ENCODE measurements at regions not wholly inside any gene's neighbourhood (a gene's known extent, or its start where the extent isn't known, plus 50 kb on each side); places are given as distances from the start of the nearest gene placed in this dataset.

DNA sequence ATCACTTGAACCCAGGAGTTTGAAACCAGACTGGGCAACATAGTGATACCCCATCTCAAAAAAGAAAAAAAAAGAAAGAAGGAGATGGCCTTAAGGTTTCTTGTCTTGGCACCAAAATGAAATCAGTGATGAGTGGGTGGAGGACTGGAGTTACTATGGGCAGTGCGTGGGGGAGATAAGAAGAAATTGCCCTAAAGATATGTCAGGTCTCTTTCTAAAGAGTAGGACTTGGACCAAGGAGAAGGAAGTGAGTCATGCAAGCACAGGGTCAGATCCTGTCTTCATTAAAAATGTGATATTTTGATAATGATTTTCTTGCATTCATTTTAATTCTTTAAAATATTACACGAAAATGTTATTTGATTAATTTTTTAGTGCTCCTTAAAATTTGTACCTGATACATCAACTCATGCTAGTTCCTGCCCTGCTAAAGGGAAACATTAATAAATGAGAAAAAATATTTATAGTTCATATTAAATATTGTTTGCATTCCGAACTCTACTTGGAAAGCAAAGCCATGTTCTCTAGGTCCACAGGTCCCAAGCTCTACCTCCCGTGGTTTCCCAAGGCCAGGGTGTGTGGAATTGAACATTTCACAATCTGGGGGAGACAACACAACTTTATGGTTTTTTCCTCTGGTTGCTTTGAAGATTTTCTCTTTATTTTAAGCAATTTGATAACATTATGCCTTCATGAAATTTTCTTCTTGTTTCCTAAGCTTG is 62.6 kb upstream of the CTLA4 start:
- FAIRE-seq: no peak
- DNase-seq (ENCODE audit: insufficient read length): no peak
- TF ChIP-seq POLR2AphosphoS5 (IDR thresholded peaks at IDR 0.05; ENCODE audit: low read depth, low read length) (no peak), POLR2A (IDR thresholded peaks at IDR 0.05; ENCODE audit: low read depth, low read length) (no peak), TAF1 (IDR thresholded peaks at IDR 0.05; ENCODE audit: borderline replicate concordance, low read depth, low read length) (no peak)

DNA sequence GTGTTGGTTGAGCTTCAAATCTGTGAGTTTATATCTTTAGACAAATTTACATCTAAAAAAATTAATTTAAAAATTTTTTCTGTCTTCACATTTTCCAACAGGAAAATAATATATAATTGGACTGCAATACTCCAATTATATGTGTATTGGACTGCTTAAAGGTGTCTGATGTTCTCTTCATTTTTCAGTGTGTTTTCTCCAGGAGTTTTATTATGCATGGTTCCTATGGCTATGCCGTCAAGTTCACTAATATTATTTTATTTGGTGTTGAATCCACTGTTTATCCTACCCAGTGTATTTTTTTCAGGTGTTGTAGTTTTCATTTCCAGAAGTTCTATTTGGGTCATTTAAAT is 62.1 kb upstream of the CTLA4 start:
- FAIRE-seq: no peak
- TF ChIP-seq POLR2A (IDR thresholded peaks at IDR 0.05; ENCODE audit: low read depth, low read length) (no peak), TAF1 (IDR thresholded peaks at IDR 0.05; ENCODE audit: borderline replicate concordance, low read depth, low read length) (no peak), POLR2AphosphoS5 (IDR thresholded peaks at IDR 0.05; ENCODE audit: low read depth, low read length) (no peak)
- DNase-seq (ENCODE audit: insufficient read length): no peak

DNA sequence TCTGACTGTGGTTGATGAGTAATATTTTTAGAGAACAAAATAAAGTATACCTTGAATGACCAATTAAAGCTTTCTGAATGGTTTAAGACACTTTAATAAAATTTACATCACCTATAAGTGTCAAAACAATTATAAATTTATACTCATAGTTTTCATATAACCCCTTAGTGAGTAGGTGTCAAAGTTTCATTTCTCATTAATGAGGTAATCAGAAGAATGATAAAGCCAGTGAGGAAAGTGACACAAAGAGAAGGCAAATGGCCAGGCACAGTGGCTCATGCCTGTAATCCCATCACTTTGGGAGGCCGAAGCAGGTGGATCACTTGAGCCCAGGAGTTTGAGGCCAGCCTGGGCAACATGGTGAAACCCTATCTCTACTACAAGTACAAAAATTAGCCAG is 60.8 kb upstream of the CTLA4 start:
- no peak for TF ChIP-seq POLR2AphosphoS5 (IDR thresholded peaks at IDR 0.05; ENCODE audit: low read depth, low read length)
- FAIRE-seq: no peak
- no peak for DNase-seq (ENCODE audit: insufficient read length)

DNA sequence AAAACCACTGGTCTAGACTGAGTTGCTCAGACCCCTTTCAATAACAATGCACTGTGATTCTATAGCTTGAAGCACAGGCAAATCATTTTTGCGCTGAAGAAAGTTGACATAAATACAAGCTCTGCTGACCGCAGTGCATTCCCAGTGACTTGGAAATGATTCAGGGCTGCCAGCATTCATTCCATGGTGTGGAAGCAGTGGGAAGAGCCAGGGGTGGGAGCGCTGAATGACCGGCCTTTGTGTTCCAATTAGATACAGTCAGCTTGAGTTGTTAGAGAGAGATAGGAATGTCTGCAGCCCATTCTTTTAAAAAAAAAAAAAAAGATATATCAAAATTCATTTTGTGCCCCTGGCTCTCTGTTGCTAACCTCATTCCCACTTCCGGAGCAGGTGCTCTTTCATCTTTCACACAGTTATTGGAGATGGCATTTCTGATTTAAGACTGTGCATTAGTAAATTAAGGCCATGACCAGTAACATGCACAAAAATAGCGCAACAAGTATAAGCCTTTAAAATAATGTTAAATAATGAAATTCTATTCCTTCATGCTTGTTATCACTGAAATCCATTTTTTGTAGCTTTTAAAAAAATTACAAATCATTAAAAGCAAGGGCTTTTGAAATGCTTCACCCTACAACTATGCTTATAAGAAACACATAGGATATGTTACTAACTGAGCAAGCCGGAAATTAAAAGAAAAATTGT is 59.4 kb upstream of the CTLA4 start:
- TF ChIP-seq TAF1 (IDR thresholded peaks at IDR 0.05; ENCODE audit: borderline replicate concordance, low read depth, low read length) (no peak), POLR2AphosphoS5 (IDR thresholded peaks at IDR 0.05; ENCODE audit: low read depth, low read length) (no peak), POLR2A (IDR thresholded peaks at IDR 0.05; ENCODE audit: low read depth, low read length) (no peak)
- FAIRE-seq: no peak
- no peak for DNase-seq (ENCODE audit: insufficient read length)

DNA sequence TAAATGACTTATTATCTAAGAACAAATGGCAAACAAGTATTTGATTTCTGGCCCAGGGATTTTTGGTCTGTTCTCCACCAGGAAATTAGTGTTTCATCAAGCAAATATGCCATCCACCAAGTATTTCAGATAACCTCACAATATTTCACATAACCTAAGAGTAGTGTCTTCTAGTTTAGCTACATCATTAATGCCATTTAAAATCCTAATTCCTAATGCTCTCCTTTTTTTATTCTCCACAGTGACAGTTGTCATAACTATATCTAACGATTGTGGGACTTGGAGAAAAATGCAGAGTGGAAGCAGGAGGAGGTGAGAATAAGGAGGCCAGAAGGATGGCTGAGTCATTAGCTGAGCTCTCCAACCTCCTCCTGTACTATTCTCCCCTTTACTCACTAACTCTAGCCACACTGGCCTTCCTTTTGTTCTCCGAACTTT is 58.5 kb upstream of the CTLA4 start:
- DNase-seq (ENCODE audit: insufficient read length) (no peak), FAIRE-seq (no peak)
- TF ChIP-seq TAF1 (IDR thresholded peaks at IDR 0.05; ENCODE audit: borderline replicate concordance, low read depth, low read length) (no peak), POLR2AphosphoS5 (IDR thresholded peaks at IDR 0.05; ENCODE audit: low read depth, low read length) (no peak), POLR2A (IDR thresholded peaks at IDR 0.05; ENCODE audit: low read depth, low read length) (no peak)

DNA sequence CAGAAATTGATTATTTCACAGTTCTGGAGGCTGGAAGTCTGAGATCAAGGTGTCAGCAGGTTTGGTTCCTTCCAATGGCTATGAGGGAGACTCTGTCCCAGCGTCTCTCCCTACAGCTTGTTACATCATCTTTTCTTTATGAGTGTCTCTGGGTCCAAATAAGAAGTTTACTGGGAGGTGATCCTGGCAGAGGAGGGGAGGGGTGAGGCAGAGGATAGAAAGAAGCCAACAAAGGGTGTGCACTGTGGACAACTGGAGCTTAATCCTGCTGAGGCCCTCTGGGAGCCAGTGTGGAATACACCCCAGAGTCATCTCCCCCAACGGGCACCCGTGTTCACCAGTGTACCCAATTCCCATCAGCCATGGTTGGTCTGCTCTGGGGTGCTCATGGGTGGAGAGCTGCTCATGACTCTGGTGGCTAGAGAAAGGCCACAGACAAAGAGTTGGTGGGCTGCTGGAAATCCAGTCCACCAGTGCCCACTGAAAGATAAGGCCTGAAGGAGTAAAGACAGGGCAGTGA is 57.5 kb upstream of the CTLA4 start:
- FAIRE-seq (no peak), DNase-seq (ENCODE audit: insufficient read length) (no peak)
- no peak for TF ChIP-seq TAF1 (IDR thresholded peaks at IDR 0.05; ENCODE audit: borderline replicate concordance, low read depth, low read length)

DNA sequence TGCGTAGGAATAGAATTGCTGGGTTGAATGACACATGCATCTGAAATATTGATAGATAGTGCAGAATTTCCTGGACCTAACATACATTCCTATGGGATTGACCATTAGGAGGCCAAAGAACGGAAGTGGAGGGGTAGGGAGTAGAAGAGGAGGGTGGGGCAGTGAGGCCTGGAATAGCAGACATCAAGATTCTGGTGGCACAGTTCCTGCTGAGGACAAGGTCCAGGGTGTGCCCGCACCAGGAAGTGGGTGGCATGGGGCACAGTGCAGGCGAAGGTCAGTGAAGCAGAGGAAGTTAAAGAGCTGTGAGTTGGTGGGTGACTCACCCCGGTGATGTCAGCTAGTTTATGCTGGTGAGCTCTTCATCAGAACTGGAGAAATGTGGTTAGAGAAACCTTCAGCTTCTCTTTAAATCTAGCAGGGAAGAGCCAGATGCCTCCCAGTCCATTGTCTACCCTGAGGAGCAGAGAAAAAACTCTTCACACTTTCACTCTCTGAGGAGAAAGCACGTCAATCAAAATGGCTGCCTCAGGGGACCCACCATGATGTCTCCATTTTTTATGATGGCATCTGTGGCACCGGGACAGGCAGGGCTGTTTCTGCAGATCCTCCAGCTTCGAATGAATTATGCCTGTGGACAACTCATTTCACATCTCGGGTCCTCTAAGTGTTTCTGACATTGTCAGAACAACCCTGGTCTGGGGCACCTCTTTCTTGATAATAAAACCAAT is 55.9 kb upstream of the CTLA4 start:
- no peak for TF ChIP-seq POLR2A (IDR thresholded peaks at IDR 0.05; ENCODE audit: low read depth, low read length)
- peak; percentile 79 for FAIRE-seq

DNA sequence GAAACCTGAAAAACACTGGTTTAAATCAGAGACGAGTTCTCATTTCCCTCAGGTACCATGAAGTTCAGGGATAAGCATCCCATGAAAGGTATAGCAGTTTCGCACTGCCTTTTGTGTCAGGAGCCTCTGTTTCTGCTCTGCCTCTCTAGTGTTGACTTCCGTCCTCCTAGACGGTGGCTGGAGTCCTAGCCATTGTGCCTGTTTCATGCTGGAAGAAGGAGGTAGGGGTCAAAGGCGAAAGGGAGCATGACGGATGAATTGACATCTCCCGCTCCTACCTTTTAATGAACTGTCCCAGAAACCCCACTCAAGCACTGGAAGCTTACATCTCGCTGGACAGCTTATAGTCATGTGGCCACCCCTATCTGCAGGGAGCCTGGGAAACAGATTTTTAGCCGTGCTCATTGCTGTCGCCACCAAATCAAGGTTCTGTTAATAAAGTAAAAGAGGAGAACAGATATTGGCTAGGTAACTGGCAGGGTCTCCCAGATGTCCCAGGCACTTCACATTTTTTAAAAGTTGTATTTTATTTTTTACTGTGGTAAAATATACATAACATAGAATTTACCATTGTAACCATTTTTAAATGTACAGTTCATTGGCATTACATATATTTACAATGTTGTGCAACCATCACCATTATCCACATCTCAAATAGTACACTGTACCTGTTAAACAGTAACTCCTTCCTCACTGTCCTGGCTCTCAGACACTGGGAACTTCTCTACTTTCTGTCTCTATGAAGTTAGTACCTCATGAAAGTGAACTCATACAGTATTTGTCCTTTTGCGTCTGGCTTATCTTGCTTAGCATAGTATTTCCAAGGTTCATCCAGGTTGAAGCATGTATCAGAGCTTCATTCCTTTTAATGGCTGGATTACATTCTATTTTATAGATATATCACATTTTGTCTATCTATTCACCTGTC is 55.0 kb upstream of the CTLA4 start:
- DNase-seq (ENCODE audit: insufficient read length) (no peak), FAIRE-seq (peak; percentile 38)
- no peak for TF ChIP-seq POLR2AphosphoS5 (IDR thresholded peaks at IDR 0.05; ENCODE audit: low read depth, low read length)
- TF ChIP-seq TAF1 (IDR thresholded peaks at IDR 0.05; ENCODE audit: borderline replicate concordance, low read depth, low read length): no peak
- no peak for TF ChIP-seq POLR2A (IDR thresholded peaks at IDR 0.05; ENCODE audit: low read depth, low read length)

More for the DNA sequence above, 55.9 kb upstream of the CTLA4 start:
- DNase-seq (ENCODE audit: insufficient read length): no peak

DNA sequence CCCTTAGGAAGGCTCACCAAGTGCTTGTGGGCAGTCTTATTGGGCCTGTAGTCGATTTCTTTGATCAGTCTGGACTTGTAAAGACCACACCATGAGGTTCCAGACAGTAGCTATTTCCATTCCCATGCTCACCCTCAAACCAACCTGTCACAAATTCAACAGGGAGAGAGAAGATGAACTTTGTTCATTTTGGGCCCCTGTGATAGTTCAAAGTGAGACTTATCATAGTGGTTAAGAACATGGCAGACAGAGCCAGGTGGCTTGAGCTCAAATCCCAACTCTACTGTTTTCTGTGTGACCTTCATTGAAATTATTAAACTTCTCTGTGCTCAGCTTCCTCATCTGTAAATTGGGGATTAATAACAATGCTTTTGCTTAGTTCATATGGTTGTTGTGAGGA is 53.9 kb upstream of the CTLA4 start:
- DNase-seq (ENCODE audit: insufficient read length): no peak
- TF ChIP-seq POLR2AphosphoS5 (IDR thresholded peaks at IDR 0.05; ENCODE audit: low read depth, low read length): no peak
- TF ChIP-seq POLR2A (IDR thresholded peaks at IDR 0.05; ENCODE audit: low read depth, low read length): no peak
- TF ChIP-seq TAF1 (IDR thresholded peaks at IDR 0.05; ENCODE audit: borderline replicate concordance, low read depth, low read length): no peak
- no peak for FAIRE-seq

DNA sequence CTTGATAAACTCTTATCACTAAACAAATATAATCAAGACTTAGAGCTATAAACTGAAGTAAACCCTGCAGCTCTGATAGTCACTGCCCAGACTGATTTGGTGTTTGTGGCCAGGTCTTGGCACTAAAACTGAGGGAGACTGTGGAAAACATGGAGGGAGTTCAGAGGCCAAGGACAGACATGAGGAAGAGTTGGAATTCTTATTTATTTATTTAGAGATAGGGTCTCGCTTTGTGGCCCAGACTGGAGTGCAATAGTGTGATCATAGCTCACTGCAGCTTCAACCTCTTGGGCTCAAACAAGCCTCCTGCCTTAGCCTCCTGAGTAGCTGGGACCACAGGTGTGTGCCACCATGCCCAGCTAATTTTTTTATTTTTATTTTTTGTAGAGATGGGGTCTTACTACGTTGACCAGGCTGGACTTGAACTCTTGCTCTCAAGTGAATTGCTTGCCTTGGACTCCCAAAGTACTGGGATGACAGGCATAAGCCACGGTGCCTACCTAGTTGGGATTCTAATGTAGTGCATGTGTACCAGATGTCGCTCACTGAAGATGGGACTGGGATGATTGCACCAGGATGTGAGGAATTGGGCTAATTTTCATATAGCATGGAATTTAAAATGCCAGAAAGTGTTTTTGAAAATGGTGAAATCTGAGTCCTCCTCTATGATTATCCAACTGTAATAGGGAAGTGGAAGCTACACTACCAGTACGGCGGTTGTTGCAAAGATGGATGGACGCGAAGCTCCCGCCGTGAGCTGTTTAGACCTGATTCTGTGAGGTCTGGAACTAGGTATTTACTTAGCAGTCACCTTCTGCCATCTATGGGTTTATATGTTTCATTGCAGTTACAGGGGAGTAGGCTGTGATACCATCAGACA is 52.7 kb upstream of the CTLA4 start:
- peak; percentile 22 for DNase-seq (ENCODE audit: insufficient read length)
- FAIRE-seq: peak; percentile 83
- no peak for TF ChIP-seq TAF1 (IDR thresholded peaks at IDR 0.05; ENCODE audit: borderline replicate concordance, low read depth, low read length)
- no peak for TF ChIP-seq POLR2AphosphoS5 (IDR thresholded peaks at IDR 0.05; ENCODE audit: low read depth, low read length)
- no peak for TF ChIP-seq POLR2A (IDR thresholded peaks at IDR 0.05; ENCODE audit: low read depth, low read length)
